Activated B cell treated with CpG ODN at 0.5 μM for 24 hours (primary cell): ENCODE measurements at regions not wholly inside any gene's neighbourhood (a gene's known extent, or its start where the extent isn't known, plus 50 kb on each side); places are given as distances from the start of the nearest gene placed in this dataset.

ENCODE experiments used
- ATAC-seq: fragments of 200-7000 bp; cut with Tn5 transposase; one replicate; pipeline ENCODE4 v1.10.0; 2021; ENCODE audit warnings: low read depth, mild to moderate bottlenecking, moderate library complexity
- CTCF ChIA-PET: fragments of 350-600 bp; sonication (Branson Sonifier 250); formaldehyde crosslinking; loops from one replicate; lab custom pipeline; 2021; ENCODE audit warnings: antibody characterized with exemption; lab: Charles Lee
- POLR2A ChIA-PET: fragments of 350-600 bp; sonication (Branson Sonifier 250); formaldehyde crosslinking; loops from one replicate; lab custom pipeline; 2021; ENCODE audit warnings: antibody characterized with exemption; lab: Charles Lee
- DNase-seq: peaks from one replicate; pipeline ENCODE4 v3.0.0; 2022
- H3K27ac Mint-ChIP-seq: one replicate; pipeline ENCODE4 v1.8.0; 2020; ENCODE audit warnings: mixed read lengths
- H3K27me3 Mint-ChIP-seq: one replicate; pipeline ENCODE4 v1.8.0; 2021; ENCODE audit warnings: mixed read lengths
- H3K36me3 Mint-ChIP-seq: one replicate; pipeline ENCODE4 v1.8.0; 2021; ENCODE audit warnings: low read depth, mixed read lengths
- H3K4me1 Mint-ChIP-seq: one replicate; pipeline ENCODE4 v1.8.0; 2021; ENCODE audit warnings: mixed read lengths
- H3K4me3 Mint-ChIP-seq: one replicate; pipeline ENCODE4 v1.8.0; 2020; ENCODE audit warnings: mild to moderate bottlenecking, mixed read lengths
- H3K9me3 Mint-ChIP-seq: one replicate; pipeline ENCODE4 v1.8.0; 2020; ENCODE audit warnings: mixed read lengths
- intact Hi-C: fragments of 100-400 bp; cut with micrococcal nuclease; formaldehyde crosslinking; loops from one replicate; pipeline ENCODE4 v1.15.1; 2024
- TF ChIP-seq, protein P1 (sequence below): fragments of 200-600 bp; IDR thresholded peaks from one replicate; pipeline ENCODE4 v1.8.0; 2022; ENCODE audit warnings: antibody characterized with exemption, mild to moderate bottlenecking

DNA sequence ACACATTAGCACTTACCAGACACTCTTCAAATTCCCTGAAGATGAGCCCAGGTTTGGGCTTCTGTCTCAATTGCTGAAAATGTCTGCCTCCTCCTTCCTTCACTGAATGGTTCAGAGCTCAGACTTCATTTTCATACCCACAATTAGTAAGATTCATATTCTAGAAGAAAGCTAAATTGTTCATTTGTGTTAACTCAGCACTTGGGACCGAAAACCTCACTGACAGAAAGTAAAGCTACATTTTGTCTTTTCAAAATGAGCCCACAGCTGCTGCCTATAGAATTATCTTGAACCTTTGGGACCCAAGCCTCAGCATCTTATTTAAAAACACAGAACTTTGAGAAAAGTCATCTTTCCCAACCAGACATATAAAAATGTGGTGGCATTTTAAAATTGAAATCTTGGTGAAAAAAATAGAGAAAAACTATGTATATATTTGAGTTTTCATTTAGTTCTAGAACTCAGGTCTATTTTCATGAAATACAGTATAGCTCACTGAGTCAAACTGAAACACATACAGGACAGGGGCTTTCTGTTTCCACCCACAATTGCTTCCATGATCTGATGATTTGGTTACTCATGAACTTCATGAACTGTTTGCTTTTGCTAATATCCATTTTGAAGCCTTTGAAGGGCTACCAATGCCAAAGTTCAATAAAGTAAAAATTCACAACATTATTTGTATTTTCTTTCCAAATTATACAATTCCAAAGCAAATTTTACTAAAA, 119.1 kb upstream of the PFKP start:
- H3K9me3 Mint-ChIP-seq: no peaks in the 10 kb centered on the region
- peak overlapping the region; percentile 46 for H3K27ac Mint-ChIP-seq
- TF ChIP-seq, protein P1, sequence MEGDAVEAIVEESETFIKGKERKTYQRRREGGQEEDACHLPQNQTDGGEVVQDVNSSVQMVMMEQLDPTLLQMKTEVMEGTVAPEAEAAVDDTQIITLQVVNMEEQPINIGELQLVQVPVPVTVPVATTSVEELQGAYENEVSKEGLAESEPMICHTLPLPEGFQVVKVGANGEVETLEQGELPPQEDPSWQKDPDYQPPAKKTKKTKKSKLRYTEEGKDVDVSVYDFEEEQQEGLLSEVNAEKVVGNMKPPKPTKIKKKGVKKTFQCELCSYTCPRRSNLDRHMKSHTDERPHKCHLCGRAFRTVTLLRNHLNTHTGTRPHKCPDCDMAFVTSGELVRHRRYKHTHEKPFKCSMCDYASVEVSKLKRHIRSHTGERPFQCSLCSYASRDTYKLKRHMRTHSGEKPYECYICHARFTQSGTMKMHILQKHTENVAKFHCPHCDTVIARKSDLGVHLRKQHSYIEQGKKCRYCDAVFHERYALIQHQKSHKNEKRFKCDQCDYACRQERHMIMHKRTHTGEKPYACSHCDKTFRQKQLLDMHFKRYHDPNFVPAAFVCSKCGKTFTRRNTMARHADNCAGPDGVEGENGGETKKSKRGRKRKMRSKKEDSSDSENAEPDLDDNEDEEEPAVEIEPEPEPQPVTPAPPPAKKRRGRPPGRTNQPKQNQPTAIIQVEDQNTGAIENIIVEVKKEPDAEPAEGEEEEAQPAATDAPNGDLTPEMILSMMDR: no peak
- peaks cover 20% of the 10 kb centered on the region for H3K4me1 Mint-ChIP-seq
- H3K36me3 Mint-ChIP-seq: no peaks in the 10 kb centered on the region
- H3K27me3 Mint-ChIP-seq: peaks cover 23% of the 10 kb centered on the region
- intact Hi-C loops: loop anchor here (1.0 kb wide), 1 partner anchor 88 kb away; no protein-coding TSS in a partner anchor
- DNase-seq: no peak
- ChIA-PET POLR2A (no interaction called here), CTCF (no interaction called here)
- ATAC-seq: no peak
- no peak overlapping the region for H3K4me3 Mint-ChIP-seq

- H3K4me1 Mint-ChIP-seq: peaks cover 6% of the 10 kb centered on the region
- intact Hi-C loops: no loop called here
- no peaks in the 10 kb centered on the region for H3K9me3 Mint-ChIP-seq
- DNase-seq (no peak), ATAC-seq (no peak)
- TF ChIP-seq, protein P1: no peak
- ChIA-PET POLR2A (no interaction called here), CTCF (no interaction called here)
- H3K27ac Mint-ChIP-seq: no peak overlapping the region
- peaks cover 17% of the 10 kb centered on the region for H3K27me3 Mint-ChIP-seq
- H3K36me3 Mint-ChIP-seq: no peaks in the 10 kb centered on the region
- no peak overlapping the region for H3K4me3 Mint-ChIP-seq
Measured at GRCh38 chr10:2944788-2945187, 122.6 kb upstream of the PFKP start.

DNA sequence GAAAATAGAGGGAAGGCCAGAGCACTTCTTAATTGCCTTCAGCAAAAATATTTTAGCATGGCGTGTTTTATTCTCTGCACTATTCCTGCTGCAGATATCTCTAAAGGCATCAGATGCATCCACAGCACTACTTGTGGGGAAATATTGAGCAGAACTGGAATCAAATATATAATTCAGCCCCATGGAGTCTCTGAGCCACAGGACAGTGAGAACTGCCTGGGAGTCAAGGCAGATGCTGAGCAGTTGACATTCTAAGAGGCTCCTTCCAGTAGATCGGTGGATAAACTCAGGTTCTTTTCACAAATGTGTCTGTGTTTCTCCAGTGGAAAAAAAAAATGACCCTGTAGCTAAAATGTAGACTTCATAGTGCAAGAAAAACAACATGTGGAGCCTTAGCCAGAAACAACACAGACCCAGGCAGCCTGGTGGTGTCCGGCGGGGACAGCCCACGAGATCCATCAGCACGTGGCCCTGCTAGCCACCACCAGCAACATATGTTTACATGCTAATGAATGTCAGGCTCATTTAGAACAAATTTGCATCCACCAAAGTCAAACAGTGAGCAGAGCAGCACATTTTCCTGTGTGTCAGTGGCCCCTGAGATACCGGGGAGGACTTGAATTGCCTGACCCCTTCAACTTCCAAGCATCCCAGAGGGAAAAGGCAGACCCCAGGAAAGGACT, 123.3 kb upstream of the PFKP start:
- Mint-ChIP-seq H3K36me3 (no peaks in the 10 kb centered on the region), H3K4me3 (no peak overlapping the region), H3K9me3 (no peaks in the 10 kb centered on the region), H3K27ac (no peak overlapping the region), H3K4me1 (peaks cover 2% of the 10 kb centered on the region), H3K27me3 (peaks cover 13% of the 10 kb centered on the region)
- TF ChIP-seq, protein P1: no peak
- CTCF ChIA-PET: no interaction called here
- intact Hi-C loops: no loop called here
- ATAC-seq: no peak
- POLR2A ChIA-PET: no interaction called here
- DNase-seq: no peak

DNA sequence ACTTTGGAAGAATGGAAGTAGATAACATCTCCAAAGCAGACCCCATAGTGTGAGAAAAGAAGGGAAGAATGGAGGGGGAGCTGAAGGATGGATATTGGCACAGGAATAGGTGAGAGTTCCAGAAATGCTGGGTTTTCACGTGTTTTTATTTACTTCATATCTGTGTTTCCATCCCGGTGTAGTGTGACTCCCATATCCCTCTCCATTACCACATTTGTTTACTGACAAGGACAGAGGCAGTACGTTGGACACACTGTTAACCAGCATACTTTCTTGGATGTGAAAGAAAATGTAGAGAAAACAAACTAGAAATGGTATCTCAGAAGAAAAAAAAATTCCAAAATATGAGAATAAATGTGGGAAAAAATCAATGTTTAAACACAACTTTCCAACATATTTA, 124.4 kb upstream of the PFKP start:
- DNase-seq (no peak), ATAC-seq (no peak)
- intact Hi-C loops: no loop called here
- POLR2A ChIA-PET: no interaction called here
- peaks cover 16% of the 10 kb centered on the region for H3K27me3 Mint-ChIP-seq
- H3K9me3 Mint-ChIP-seq: no peaks in the 10 kb centered on the region
- no peak overlapping the region for H3K27ac Mint-ChIP-seq
- H3K36me3 Mint-ChIP-seq: no peaks in the 10 kb centered on the region
- H3K4me3 Mint-ChIP-seq: no peak overlapping the region
- TF ChIP-seq, protein P1: no peak
- CTCF ChIA-PET: no interaction called here
- H3K4me1 Mint-ChIP-seq: no peaks in the 10 kb centered on the region

- ChIA-PET CTCF (interaction anchor here (2.0 kb wide), 1 partner anchor 105 kb away, joined by 9 read pairs; no protein-coding TSS in a partner anchor), POLR2A (no interaction called here)
- TF ChIP-seq, protein P1: no peak
- Mint-ChIP-seq H3K9me3 (no peaks in the 10 kb centered on the region), H3K4me3 (no peak overlapping the region), H3K36me3 (no peaks in the 10 kb centered on the region), H3K4me1 (no peaks in the 10 kb centered on the region), H3K27ac (no peak overlapping the region), H3K27me3 (peaks cover 24% of the 10 kb centered on the region)
- intact Hi-C loops: loop anchor here (1.0 kb wide), 1 partner anchor 104 kb away; no protein-coding TSS in a partner anchor
- ATAC-seq (no peak), DNase-seq (no peak)
Measured at GRCh38 chr10:2938869-2939268, 128.5 kb upstream of the PFKP start.
